H1 (cell line): ENCODE measurements at regions not wholly inside any gene's neighbourhood (a gene's known extent, or its start where the extent isn't known, plus 50 kb on each side); places are given as distances from the start of the nearest gene placed in this dataset.

Experiments used
- CTCF ChIA-PET: fragments of 300-600 bp; sonication (Branson Sonifier 250); formaldehyde crosslinking; loops from one replicate; lab custom pipeline; 2021; ENCODE audit not compliant: partially characterized antibody; lab: Charles Lee
- POLR2A ChIA-PET: fragments of 300-600 bp; sonication (Branson Sonifier 250); formaldehyde crosslinking; loops from one replicate; lab custom pipeline; 2021; ENCODE audit warnings: inconsistent platforms; ENCODE audit not compliant: partially characterized antibody; lab: Charles Lee
- DNase-seq, 2 experiments: peaks; one replicate each; pipeline versions ENCODE4 v3.0.0 to v3.0.0-alpha.2; 2010 to 2022; ENCODE audit warnings: low spot score in 2 of 2, low read depth in 1 of 2, mixed read lengths in 1 of 2
- FAIRE-seq: peaks from 2 replicates; lab custom pipeline; 2011; peaks lifted over from hg19 to GRCh38; lab: Jason Lieb, UNC
- H2AFZ ChIP-seq: 2 replicates; pipeline ENCODE4 v1.8.1; 2012; ENCODE audit warnings: low read length, inconsistent platforms
- H2AK5ac ChIP-seq: 2 replicates; pipeline ENCODE4 v1.6.1; 2013; ENCODE audit warnings: low read depth, low read length
- H2BK120ac ChIP-seq: replicated peaks from 2 replicates; pipeline ENCODE3; 2013; ENCODE audit warnings: low read depth, low read length, inconsistent platforms
- H2BK12ac ChIP-seq: 2 replicates; pipeline ENCODE4 v1.6.1; 2013; ENCODE audit warnings: low read depth, low read length
- H2BK15ac ChIP-seq: 2 replicates; pipeline ENCODE4 v1.6.1; 2013; ENCODE audit warnings: low read length
- H2BK20ac ChIP-seq: 2 replicates; pipeline ENCODE4 v1.6.1; 2013; ENCODE audit warnings: low read length
- H2BK5ac ChIP-seq: 2 replicates; pipeline ENCODE4 v1.6.1; 2013; ENCODE audit warnings: low read depth, low read length
- H3K14ac ChIP-seq: 2 replicates; pipeline ENCODE4 v1.6.1; 2013; ENCODE audit warnings: inconsistent platforms; ENCODE audit not compliant: insufficient read length
- H3K18ac ChIP-seq: 2 replicates; pipeline ENCODE4 v1.6.1; 2013; ENCODE audit warnings: low read length; ENCODE audit errors: extremely low read depth
- H3K23ac ChIP-seq: 2 replicates; pipeline ENCODE4 v1.6.1; 2013; ENCODE audit warnings: inconsistent platforms; ENCODE audit not compliant: insufficient read length
- H3K23me2 ChIP-seq: 2 replicates; pipeline ENCODE4 v1.6.1; 2013; ENCODE audit warnings: low read depth, low read length
- H3K27ac ChIP-seq: 2 replicates; pipeline ENCODE4 v1.6.1; 2011; ENCODE audit warnings: low read depth, low read length, inconsistent platforms
- H3K27me3 ChIP-seq, 4 experiments: replicated peaks in 1 of 4; 1 replicate in 1 of 4; 2 replicates in 3 of 4; pipeline versions ENCODE4 v1.6.1 to v1.8.1; 2011 to 2013; ENCODE audit warnings: low read length in 3 of 4, mild to moderate bottlenecking in 3 of 4, inconsistent platforms in 2 of 4, mixed read lengths in 2 of 4, moderate library complexity in 1 of 4; ENCODE audit not compliant: control insufficient read depth in 3 of 4, insufficient read depth in 3 of 4; ENCODE audit errors: extremely low read depth in 1 of 4
- H3K36me3 ChIP-seq, 4 experiments: 2 replicates each; pipeline versions ENCODE4 v1.6.1 to v1.8.1; 2011 to 2013; ENCODE audit warnings: mild to moderate bottlenecking in 4 of 4, low read length in 3 of 4, moderate library complexity in 2 of 4, control low read depth in 1 of 4, inconsistent platforms in 1 of 4; ENCODE audit not compliant: insufficient read depth in 4 of 4, control insufficient read depth in 2 of 4
- H3K4ac ChIP-seq: replicated peaks from 2 replicates; pipeline ENCODE3; 2013; ENCODE audit warnings: low read length, low read depth, mixed read lengths, inconsistent platforms; ENCODE audit not compliant: insufficient read length
- H3K4me1 ChIP-seq, 4 experiments: replicated peaks in 1 of 4; 1 replicate in 1 of 4; 2 replicates in 3 of 4; pipeline versions ENCODE4 v1.6.1 to v1.8.1; 2011 to 2013; ENCODE audit warnings: low read length in 3 of 4, inconsistent platforms in 2 of 4, mixed read lengths in 1 of 4; ENCODE audit not compliant: insufficient read depth in 4 of 4, control insufficient read depth in 3 of 4
- H3K4me2 ChIP-seq, 2 experiments: 2 replicates each; pipeline versions ENCODE4 v1.6.1 to v1.8.1; 2011 to 2013; ENCODE audit warnings: low read depth in 2 of 2, low read length in 2 of 2, control low read depth in 1 of 2, inconsistent platforms in 1 of 2, mild to moderate bottlenecking in 1 of 2; ENCODE audit not compliant: insufficient read depth in 1 of 2
- H3K4me3 ChIP-seq, 4 experiments: fragments of 200-600, 300-600 bp in 1 of 4; sonication (generic), shearing (Covaris generic), sonication (Bioruptor Twin) in 1 of 4; 2 replicates each; pipeline versions ENCODE4 v1.5.1 to v1.8.1; 2011 to 2016; ENCODE audit warnings: low read length in 4 of 4, low read depth in 3 of 4, control low read depth in 2 of 4, inconsistent platforms in 2 of 4, mild to moderate bottlenecking in 2 of 4, mixed read lengths in 1 of 4, moderate library complexity in 1 of 4; ENCODE audit not compliant: insufficient read depth in 2 of 4; ENCODE audit errors: extremely low read depth in 1 of 4
- H3K56ac ChIP-seq: replicated peaks from 2 replicates; pipeline ENCODE3; 2013; ENCODE audit warnings: low read depth, mild to moderate bottlenecking, mixed read lengths, low read length, inconsistent platforms; ENCODE audit not compliant: insufficient read length
- H3K79me1 ChIP-seq: 2 replicates; pipeline ENCODE4 v1.6.1; 2013; ENCODE audit warnings: low read depth, low read length, control low read depth
- H3K79me2 ChIP-seq, 2 experiments: 2 replicates each; pipeline versions ENCODE4 v1.6.1 to v1.8.1; 2012 to 2013; ENCODE audit warnings: low read length in 2 of 2, mild to moderate bottlenecking in 2 of 2, inconsistent platforms in 1 of 2; ENCODE audit not compliant: insufficient read depth in 2 of 2, control insufficient read depth in 1 of 2
- H3K9ac ChIP-seq, 4 experiments: replicated peaks in 1 of 4; 1 replicate in 1 of 4; 2 replicates in 3 of 4; pipeline versions ENCODE4 v1.6.1 to v1.8.1; 2011 to 2013; ENCODE audit warnings: low read depth in 3 of 4, low read length in 3 of 4, control low read depth in 2 of 4, mild to moderate bottlenecking in 2 of 4, moderate library complexity in 2 of 4, inconsistent platforms in 1 of 4; ENCODE audit errors: extremely low read depth in 1 of 4
- H3K9me3 ChIP-seq, 2 experiments: 2 replicates each; pipeline versions ENCODE4 v1.6.1 to v1.8.1; 2012 to 2013; ENCODE audit warnings: mild to moderate bottlenecking in 2 of 2, moderate library complexity in 2 of 2, control low read depth in 1 of 2, inconsistent platforms in 1 of 2, low read depth in 1 of 2, low read length in 1 of 2, mixed read lengths in 1 of 2; ENCODE audit not compliant: insufficient read depth in 2 of 2
- H4K20me1 ChIP-seq, 2 experiments: replicated peaks in 1 of 2; 2 replicates each; pipeline versions ENCODE3 to v1.8.1; 2011 to 2013; ENCODE audit warnings: inconsistent platforms in 2 of 2, low read length in 2 of 2, mild to moderate bottlenecking in 1 of 2; ENCODE audit not compliant: insufficient read depth in 2 of 2, control insufficient read depth in 1 of 2
- H4K5ac ChIP-seq: 2 replicates; pipeline ENCODE4 v1.6.1; 2013; ENCODE audit warnings: low read length, low read depth, mixed read lengths, inconsistent platforms; ENCODE audit not compliant: insufficient read length
- H4K8ac ChIP-seq: 2 replicates; pipeline ENCODE4 v1.8.0; 2013; ENCODE audit warnings: mild to moderate bottlenecking, moderate library complexity, low read length, inconsistent platforms; ENCODE audit not compliant: insufficient read depth; ENCODE audit errors: extremely low read depth
- H4K91ac ChIP-seq: replicated peaks from 2 replicates; pipeline ENCODE3; 2013; ENCODE audit warnings: low read length, mixed read lengths, inconsistent platforms; ENCODE audit not compliant: insufficient read length
- ATF3 ChIP-seq: IDR thresholded peaks from 2 replicates; pipeline ENCODE4 v1.6.1; 2011; ENCODE audit warnings: low read depth, mild to moderate bottlenecking, low read length; ENCODE audit not compliant: insufficient read depth
- CEBPB ChIP-seq: IDR thresholded peaks from 2 replicates; pipeline ENCODE4 v1.6.1; 2012; ENCODE audit warnings: low read depth, low read length
- EP300 ChIP-seq, 2 experiments: IDR thresholded peaks; 1 replicate in 1 of 2; 2 replicates in 1 of 2; pipeline ENCODE4 v1.6.1; 2011 to 2012; ENCODE audit warnings: low read depth in 2 of 2, low read length in 2 of 2, mild to moderate bottlenecking in 2 of 2, borderline replicate concordance in 1 of 2, inconsistent platforms in 1 of 2, moderate library complexity in 1 of 2
- NRF1 ChIP-seq: IDR thresholded peaks from 2 replicates; pipeline ENCODE4 v1.6.1; 2011; ENCODE audit warnings: mild to moderate bottlenecking, low read depth, low read length, improper control_type of control experiment
- RFX5 ChIP-seq: IDR thresholded peaks from 2 replicates; pipeline ENCODE4 v1.6.1; 2011; ENCODE audit warnings: low read depth, low read length, improper control_type of control experiment, borderline replicate concordance
- SAP30 ChIP-seq: fragments of 300-600 bp; sonication (generic); IDR thresholded peaks from 2 replicates; pipeline ENCODE4 v1.7.1; 2012; ENCODE audit warnings: low read length, moderate library complexity, mild to moderate bottlenecking, inconsistent platforms; ENCODE audit not compliant: insufficient read depth, insufficient replicate concordance
- SP2 ChIP-seq: IDR thresholded peaks from 2 replicates; pipeline ENCODE4 v1.6.1; 2012; ENCODE audit warnings: mild to moderate bottlenecking, low read length, inconsistent platforms
- SRF ChIP-seq: IDR thresholded peaks from 2 replicates; pipeline ENCODE4 v1.6.1; 2011; ENCODE audit warnings: mild to moderate bottlenecking, low read depth, low read length, moderate library complexity
- TBP ChIP-seq: IDR thresholded peaks from 2 replicates; pipeline ENCODE4 v1.6.1; 2011; ENCODE audit warnings: low read depth, low read length, improper control_type of control experiment
- WGBS, 2 experiments: shearing (Covaris generic) in 1 of 2; methylation state at CpG; one replicate each; pipeline versions ENCODE4 v1.1.6 to v1.1.7; 2013 to 2015; ENCODE audit warnings: low lambda C conversion rate in 2 of 2, mixed read lengths in 2 of 2, inconsistent platforms in 1 of 2, low coverage in 1 of 2, missing lambda C conversion rate in 1 of 2; ENCODE audit not compliant: insufficient replicate concordance in 2 of 2, insufficient coverage in 1 of 2, insufficient read length in 1 of 2; ENCODE audit errors: extremely low coverage in 1 of 2, missing lambda C conversion rate in 1 of 2; 5-methylcytosine and 5-hydroxymethylcytosine counted together

DNA sequence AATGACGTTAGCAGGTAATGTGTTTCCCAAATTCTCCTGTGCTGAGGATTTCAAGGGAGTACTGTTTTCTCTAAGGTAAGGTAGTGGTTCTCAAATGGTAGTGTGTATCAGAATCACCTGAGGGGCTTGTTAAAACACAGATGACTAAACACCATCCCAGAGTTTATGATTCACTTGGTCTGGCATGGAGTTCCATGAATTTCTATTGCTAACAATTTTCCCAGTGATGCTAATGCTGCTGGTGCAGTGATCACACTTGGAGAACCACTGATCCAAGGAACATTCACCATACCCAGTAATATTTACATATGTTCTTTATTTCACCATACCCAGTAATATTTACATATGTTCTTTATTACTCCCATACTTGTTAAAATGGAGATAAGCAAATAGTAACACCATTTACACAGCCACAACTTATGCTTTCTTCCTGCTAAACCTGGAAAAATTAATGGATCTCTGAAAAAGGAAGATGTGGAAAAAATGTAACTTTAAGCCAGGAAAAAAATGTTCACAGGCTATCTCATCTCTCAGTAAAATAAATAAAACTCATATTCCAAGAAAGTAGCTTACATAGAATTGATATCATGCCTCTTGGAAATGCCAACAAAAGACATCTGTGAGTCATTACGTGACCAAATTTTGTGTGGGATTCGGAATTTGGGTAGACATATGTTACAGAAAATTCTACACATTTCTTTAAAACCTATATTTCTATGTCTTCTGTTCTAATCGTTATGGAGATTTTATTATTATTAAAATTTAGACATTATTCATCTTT is 129.5 kb downstream of the MMUT start:
- no peak for DNase-seq
- no peaks in the 10 kb centered on the region for H3K23me2 ChIP-seq
- H3K56ac ChIP-seq: no peak overlapping the region
- no peak overlapping the region for H2BK120ac ChIP-seq
- no peak overlapping the region for H3K4me2 ChIP-seq
- H3K4ac ChIP-seq: no peak overlapping the region
- WGBS, 2 experiments: 85% methylated on average over 4 of the region's 4 CpGs; no CpG with 5 or more reads in 1 of the 2 experiments
- H3K18ac ChIP-seq: no peak overlapping the region
- H3K27me3 ChIP-seq: no peaks in the 10 kb centered on the region
- H3K9me3 ChIP-seq: peaks cover 6 to 18% of the 10 kb centered on the region in 2 experiments
- H3K36me3 ChIP-seq: peaks cover 0 to 9% (median 2%) of the 10 kb centered on the region in 4 experiments; a peak in 2 of 8 replicates
- H4K5ac ChIP-seq: no peak overlapping the region
- no peaks in the 10 kb centered on the region for H3K79me1 ChIP-seq
- CTCF ChIA-PET: no interaction called here
- H4K20me1 ChIP-seq: no peaks in the 10 kb centered on the region
- TF ChIP-seq EP300 (IDR thresholded peaks at IDR 0.05; ENCODE audit: borderline replicate concordance in 1 of 2, low read depth in 2 of 2, low read length in 2 of 2) (no peak), CEBPB (no peak), NRF1 (no peak), ATF3 (no peak), TBP (no peak), SRF (no peak), SAP30 (no peak), RFX5 (no peak), SP2 (no peak)
- TF ChIP-seq, all 59 proteins: peak for 0
- no peak overlapping the region for H3K27ac ChIP-seq
- no peak overlapping the region for H3K9ac ChIP-seq
- H3K14ac ChIP-seq: no peak overlapping the region
- H2BK15ac ChIP-seq: no peak overlapping the region
- no peak overlapping the region for H3K4me3 ChIP-seq
- no peak overlapping the region for H3K23ac ChIP-seq
- no peaks in the 10 kb centered on the region for H3K79me2 ChIP-seq
- H2BK12ac ChIP-seq: no peak overlapping the region
- no peak overlapping the region for H4K91ac ChIP-seq
- no peak overlapping the region for H2AK5ac ChIP-seq
- H3K4me1 ChIP-seq: peaks cover 0 to 3% (median under 1%) of the 10 kb centered on the region in 4 experiments; a peak in 3 of 7 replicates
- H2AFZ ChIP-seq: no peak overlapping the region
- FAIRE-seq: no peak
- no peak overlapping the region for H4K8ac ChIP-seq
- H2BK20ac ChIP-seq: no peak overlapping the region
- H2BK5ac ChIP-seq: no peak overlapping the region
- POLR2A ChIA-PET: interaction anchor here (0.5 to 1.9 kb wide), 2 partner anchors 9 to 1849 kb away, joined by 3 to 5 read pairs; no protein-coding TSS in a partner anchor
